Hematopoietic multipotent progenitor cell (in vitro differentiated cells): ENCODE measurements at regions not wholly inside any gene's neighbourhood (a gene's known extent, or its start where the extent isn't known, plus 50 kb on each side); places are given as distances from the start of the nearest gene placed in this dataset.

Source experiments
- DNase-seq, 3 donors: peaks; one replicate each; pipeline ENCODE4 v3.0.0-alpha.2; 2011 to 2015; ENCODE audit warnings: low read depth in 2 of 3, low spot score in 2 of 3

- DNase-seq = no peak
Observed at GRCh38 chr1:232891656-232892317, 58.6 kb upstream of the NTPCR start.

GRCh38 chr1:232893481-232894313 is 56.7 kb upstream of the NTPCR start:
- no peak for DNase-seq

DNA sequence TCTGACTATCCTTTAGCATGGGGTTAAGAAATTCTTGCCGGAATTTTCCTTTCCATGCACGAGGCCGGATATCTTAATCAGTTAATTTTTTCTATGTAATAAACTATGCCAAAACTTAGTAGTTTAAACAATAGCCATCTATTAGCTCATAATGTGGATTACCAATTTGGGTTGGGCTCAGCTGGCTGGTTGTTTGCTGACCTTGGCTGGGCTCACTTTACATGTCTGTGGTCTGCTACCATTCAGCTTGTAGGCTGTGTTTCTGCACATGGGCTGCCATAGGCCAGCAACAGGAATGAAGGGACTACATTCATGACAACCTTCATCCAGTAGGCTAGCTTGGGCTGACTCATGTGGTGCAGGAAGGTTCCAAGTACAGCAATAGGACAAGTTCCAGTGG is 56.0 kb upstream of the NTPCR start:
- no peak for DNase-seq

DNA sequence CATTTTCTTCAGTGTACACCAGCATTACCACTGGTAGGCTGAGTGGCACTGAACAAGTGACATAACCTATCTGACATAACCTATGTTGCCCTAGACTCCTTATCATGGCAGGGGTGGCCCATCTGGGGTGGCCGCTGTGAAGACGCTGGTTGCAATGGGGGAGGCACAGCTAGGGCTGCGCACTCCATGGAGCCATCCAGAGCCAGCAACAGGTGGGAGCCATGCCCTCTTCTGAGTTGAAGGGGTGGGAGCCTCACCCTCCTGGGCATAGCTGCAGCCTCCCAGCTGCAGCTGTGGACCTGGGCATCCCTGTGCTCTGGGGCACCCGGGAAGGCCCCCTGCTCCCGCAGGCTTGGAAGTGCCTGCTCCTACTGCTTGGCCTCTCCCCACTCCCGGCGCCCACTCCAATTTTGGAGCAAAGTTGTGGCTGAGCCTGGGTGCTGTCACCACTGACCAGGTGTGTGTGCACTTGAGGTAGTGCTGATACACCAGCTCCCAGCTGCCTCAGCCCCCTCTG is 52.4 kb upstream of the NTPCR start:
- no peak for DNase-seq

DNA sequence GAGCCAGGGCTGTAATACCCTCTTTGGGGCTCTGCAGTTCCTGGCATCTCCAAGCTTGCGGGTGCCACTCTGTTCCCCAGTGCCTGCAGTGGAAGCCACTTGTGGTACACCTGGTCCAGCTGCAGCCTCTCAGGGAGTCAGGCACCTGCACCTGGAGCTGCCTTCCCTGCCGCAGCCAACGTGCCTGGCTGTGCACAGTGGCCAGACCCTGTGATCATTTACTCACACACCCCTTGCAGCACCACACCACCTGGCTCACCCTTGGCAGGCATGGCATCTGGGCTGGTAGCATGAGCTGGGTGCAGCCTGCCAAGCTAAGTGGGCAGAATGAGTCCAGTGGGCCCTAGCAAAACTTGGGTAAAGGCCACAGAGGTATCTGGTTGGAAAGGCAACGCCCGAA is 51.1 kb upstream of the NTPCR start:
- DNase-seq = no peak

DNA sequence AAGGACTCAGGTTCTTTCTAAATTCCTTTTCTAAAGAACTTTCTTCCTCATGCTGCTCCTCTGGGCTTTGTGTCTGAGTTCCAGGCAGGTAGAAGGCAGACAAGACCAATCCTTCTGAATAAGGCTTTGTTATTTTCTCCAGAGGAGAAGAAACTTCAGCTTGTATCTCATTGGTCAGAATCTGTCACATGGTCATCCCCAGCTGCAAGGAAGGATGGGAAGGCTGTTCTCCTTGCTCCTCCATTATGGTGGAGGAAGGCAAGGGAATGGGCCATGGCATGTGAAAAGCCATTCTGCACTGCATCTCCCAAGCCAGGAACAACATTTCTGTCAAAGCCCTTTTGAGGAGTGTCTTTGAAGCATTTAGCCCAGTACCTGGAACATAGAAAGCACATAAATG is 50.6 kb upstream of the NTPCR start:
- no peak for DNase-seq
